ENCODE measurements at regions not wholly inside any gene's neighbourhood (a gene's known extent, or its start where the extent isn't known, plus 50 kb on each side); places are given as distances from the start of the nearest gene placed in this dataset.

- no peak for TF ChIP-seq CTCF (IDR thresholded peaks at IDR 0.05)
- TF ChIP-seq POLR2AphosphoS5 (IDR thresholded peaks at IDR 0.05), result no peak
- TF ChIP-seq EP300 (IDR thresholded peaks at IDR 0.05), result no peak
Measured at GRCh38 chr7:25731846-25732245, 420.2 kb upstream of the NFE2L3 start.

All from gastroesophageal sphincter (tissue), 3 donors.